Cardiac muscle cell (in vitro differentiated cells and primary cell): ENCODE measurements at regions not wholly inside any gene's neighbourhood (a gene's known extent, or its start where the extent isn't known, plus 50 kb on each side); places are given as distances from the start of the nearest gene placed in this dataset.
"Not testable (repeated sequence)": the region's sequence is repeated elsewhere in the genome, so short reads cannot be mapped to it uniquely, and the experiment has no call there.

Source experiments
- DNase-seq, 2 donors: peaks; one replicate each; pipeline versions ENCODE4 v3.0.0 to v3.0.0-alpha.2; 2010 to 2017; ENCODE audit warnings: low read depth in 1 of 2, low spot score in 1 of 2
- H3K27ac ChIP-seq: fragments of 200-600 bp; sonication (generic); 2 replicates; pipeline ENCODE4 v1.5.1; 2016
- H3K27me3 ChIP-seq: fragments of 200-600 bp; sonication (generic); 2 replicates; pipeline ENCODE4 v1.6.0; 2016; ENCODE audit warnings: control low read depth
- H3K36me3 ChIP-seq: fragments of 200-600 bp; sonication (generic); 2 replicates; pipeline ENCODE4 v1.5.1; 2016; ENCODE audit warnings: control low read depth
- H3K4me1 ChIP-seq: fragments of 200-600 bp; sonication (generic); 2 replicates; pipeline ENCODE4 v1.8.1; 2017; ENCODE audit warnings: low read depth, mild to moderate bottlenecking, mixed run types
- H3K4me3 ChIP-seq: fragments of 200-600 bp; sonication (generic); 2 replicates; pipeline ENCODE4 v1.5.1; 2016; ENCODE audit warnings: mild to moderate bottlenecking
- H3K9me3 ChIP-seq: fragments of 200-600 bp; sonication (generic); 2 replicates; pipeline ENCODE4 v1.5.1; 2017; ENCODE audit warnings: low read depth, mild to moderate bottlenecking, control low read depth
- CTCF ChIP-seq: IDR thresholded peaks from 2 replicates; pipeline ENCODE4 v1.5.1; 2012; ENCODE audit warnings: low read depth, mild to moderate bottlenecking, low read length

- DNase-seq: no peak
- Histone ChIP-seq H3K9me3 (no peaks in the 10 kb centered on the region), H3K27me3 (no peaks in the 10 kb centered on the region), H3K36me3 (no peaks in the 10 kb centered on the region), H3K4me1 (no peaks in the 10 kb centered on the region), H3K27ac (no peak overlapping the region), H3K4me3 (no peak overlapping the region)
- no peak for TF ChIP-seq CTCF
Observed at GRCh38 chr12:88903333-88903732, 323.1 kb upstream of the KITLG start.

DNA sequence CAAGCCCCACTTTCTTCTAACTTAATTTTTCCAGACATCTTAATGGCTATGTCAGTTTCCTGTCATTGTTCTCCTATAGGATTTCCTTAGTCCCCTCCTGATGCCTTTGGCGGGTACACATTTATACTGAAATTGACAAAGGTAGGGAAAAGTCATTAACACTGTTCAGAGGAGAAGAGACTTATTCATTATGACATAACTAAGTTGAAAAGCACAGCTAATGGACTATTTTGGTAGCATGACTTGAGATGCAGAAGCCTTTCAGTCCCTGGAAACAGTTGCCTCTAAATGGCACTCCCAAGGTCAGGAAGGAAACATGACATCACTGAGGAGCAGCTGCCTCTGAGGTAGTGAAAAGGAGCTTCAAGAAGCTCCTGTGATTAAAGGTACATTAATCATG is 317.5 kb upstream of the KITLG start:
- peak in 1 of 2 donors; percentile 24 for DNase-seq
- Histone ChIP-seq H3K36me3 (no peaks in the 10 kb centered on the region), H3K9me3 (no peaks in the 10 kb centered on the region), H3K27ac (no peak overlapping the region), H3K4me1 (no peaks in the 10 kb centered on the region), H3K4me3 (no peak overlapping the region), H3K27me3 (no peaks in the 10 kb centered on the region)
- no peak for TF ChIP-seq CTCF

DNA sequence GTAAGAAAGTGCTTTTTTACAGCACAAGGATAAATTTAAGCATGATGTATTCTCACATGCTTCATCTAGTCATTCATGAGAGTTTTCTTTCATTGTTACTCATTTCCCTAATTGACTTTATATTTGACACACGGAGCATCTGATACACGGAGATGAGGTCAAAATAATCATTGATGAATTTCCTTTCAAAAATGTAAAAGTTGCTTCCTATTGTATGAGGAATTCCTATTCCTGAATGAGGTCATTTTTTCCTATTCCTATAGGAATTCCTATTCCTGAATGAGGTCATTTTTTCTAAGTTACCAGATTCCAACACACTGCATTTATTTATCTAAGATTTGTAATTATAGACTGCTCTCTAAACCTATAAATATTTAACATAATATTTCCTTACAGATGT is 316.7 kb upstream of the KITLG start:
- H3K36me3 ChIP-seq: no peaks in the 10 kb centered on the region
- no peaks in the 10 kb centered on the region for H3K4me1 ChIP-seq
- no peak overlapping the region for H3K4me3 ChIP-seq
- DNase-seq: no peak
- no peak overlapping the region for H3K27ac ChIP-seq
- no peak for TF ChIP-seq CTCF
- no peaks in the 10 kb centered on the region for H3K27me3 ChIP-seq
- H3K9me3 ChIP-seq: no peaks in the 10 kb centered on the region

DNA sequence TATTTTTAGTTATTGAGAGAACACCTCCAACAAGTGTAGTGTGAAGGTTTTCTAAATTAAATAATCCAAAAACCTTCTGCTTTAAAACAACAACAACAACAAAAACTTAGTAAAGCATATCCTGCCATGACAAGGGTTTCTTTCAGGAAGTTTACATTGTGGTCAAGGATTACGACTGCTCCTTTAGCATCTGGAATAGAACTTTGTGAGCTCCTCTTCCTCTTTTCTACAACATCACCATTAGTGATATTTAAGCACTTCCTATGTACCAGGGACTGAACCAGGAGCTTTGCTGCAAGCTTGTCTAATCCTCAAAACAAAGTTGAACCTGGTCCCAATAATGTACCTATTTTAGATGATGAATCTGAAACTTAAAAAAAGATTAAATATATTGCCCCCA is 315.4 kb upstream of the KITLG start:
- Histone ChIP-seq H3K4me1 (no peaks in the 10 kb centered on the region), H3K27ac (no peak overlapping the region), H3K27me3 (no peaks in the 10 kb centered on the region), H3K9me3 (no peaks in the 10 kb centered on the region), H3K36me3 (no peaks in the 10 kb centered on the region), H3K4me3 (no peak overlapping the region)
- DNase-seq: no peak
- no peak for TF ChIP-seq CTCF

DNA sequence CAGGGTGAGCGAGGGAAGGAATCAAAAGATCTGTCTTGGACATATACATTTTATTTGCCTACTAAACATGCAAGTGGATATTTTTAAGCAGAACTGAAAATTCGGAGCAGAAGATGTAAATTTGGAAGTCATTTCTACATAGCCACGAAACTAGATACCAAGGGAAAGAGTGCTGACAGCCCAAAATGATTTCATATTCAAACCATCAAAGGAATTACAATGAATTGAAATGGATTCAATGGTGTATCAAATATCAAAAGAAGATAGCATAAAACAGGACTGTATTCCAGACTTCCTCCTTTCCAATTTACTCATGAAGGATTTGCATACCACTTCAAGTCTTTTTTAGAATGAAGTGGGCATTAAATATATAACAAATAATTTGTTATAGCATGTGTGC is 313.5 kb upstream of the KITLG start:
- no peaks in the 10 kb centered on the region for H3K9me3 ChIP-seq
- no peaks in the 10 kb centered on the region for H3K27me3 ChIP-seq
- TF ChIP-seq CTCF: no peak
- H3K4me1 ChIP-seq: no peaks in the 10 kb centered on the region
- no peak overlapping the region for H3K27ac ChIP-seq
- no peak overlapping the region for H3K4me3 ChIP-seq
- DNase-seq: no peak
- H3K36me3 ChIP-seq: no peaks in the 10 kb centered on the region

GRCh38 chr12:88891434-88891833 is 311.2 kb upstream of the KITLG start:
- H3K4me1 ChIP-seq, H3K36me3 ChIP-seq, H3K27ac ChIP-seq, H3K9me3 ChIP-seq, H3K27me3 ChIP-seq, H3K4me3 ChIP-seq, DNase-seq: not testable (repeated sequence)
